NCI-H69 (cell line): ENCODE measurements at regions not wholly inside any gene's neighbourhood (a gene's known extent, or its start where the extent isn't known, plus 50 kb on each side); places are given as distances from the start of the nearest gene placed in this dataset.
A peak's percentile ranks its signal among the peaks of the same experiment; 100 is the strongest.

Source experiments
- DNase-seq: peaks from one replicate; lab custom pipeline; 2025; lab: John Stamatoyannopoulos, UW

- DNase-seq = no peak
Observed at GRCh38 chr12:116483959-116484750, 75.0 kb upstream of the MAP1LC3B2 start.

GRCh38 chr12:116484807-116485206, 74.4 kb upstream of the MAP1LC3B2 start:
- no peak for DNase-seq

- no peak for DNase-seq
Observed at GRCh38 chr12:116489116-116489515, 70.1 kb upstream of the MAP1LC3B2 start.

GRCh38 chr12:116490471-116490870, 68.7 kb upstream of the MAP1LC3B2 start:
- DNase-seq = no peak

GRCh38 chr12:116492703-116493324, 66.4 kb upstream of the MAP1LC3B2 start:
- no peak for DNase-seq

- DNase-seq = no peak
Observed at GRCh38 chr12:116495260-116495659, 63.9 kb upstream of the MAP1LC3B2 start.

- no peak for DNase-seq
Observed at GRCh38 chr12:116497051-116497591, 62.1 kb upstream of the MAP1LC3B2 start.

GRCh38 chr12:116498471-116498870, 60.7 kb upstream of the MAP1LC3B2 start:
- no peak for DNase-seq

GRCh38 chr12:116502141-116502725, 56.9 kb upstream of the MAP1LC3B2 start:
- no peak for DNase-seq

- peak; percentile 13 for DNase-seq
Observed at GRCh38 chr12:116502989-116503496, 56.1 kb upstream of the MAP1LC3B2 start.

- DNase-seq = no peak
Observed at GRCh38 chr12:116504438-116504837, 54.7 kb upstream of the MAP1LC3B2 start.

- no peak for DNase-seq
Observed at GRCh38 chr12:116506697-116507064, 52.5 kb upstream of the MAP1LC3B2 start.

- DNase-seq = peak; percentile 19
Observed at GRCh38 chr12:116508145-116509121, 50.7 kb upstream of the MAP1LC3B2 start.
